ENCODE measurements at regions not wholly inside any gene's neighbourhood (a gene's known extent, or its start where the extent isn't known, plus 50 kb on each side); places are given as distances from the start of the nearest gene placed in this dataset.

DNA sequence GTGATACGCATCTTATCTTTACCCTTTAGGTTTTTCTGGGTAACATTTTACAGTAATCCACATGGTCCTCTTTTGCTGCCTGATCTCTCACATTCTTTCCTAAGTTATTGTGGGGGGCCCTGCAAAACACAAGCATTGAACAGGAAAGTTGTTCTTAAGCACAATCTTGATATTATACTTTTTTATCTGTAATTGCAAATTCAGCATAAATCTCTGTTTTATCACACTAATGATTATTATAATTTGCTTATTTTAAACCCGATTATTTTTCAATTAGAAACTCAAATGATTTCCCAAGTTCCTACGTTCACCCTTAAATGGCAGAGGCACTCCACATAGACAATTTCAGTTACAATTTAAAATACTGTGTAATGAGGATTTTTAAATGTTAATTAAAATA is 386.0 kb upstream of the GYPC start:
- TF ChIP-seq TARDBP (IDR thresholded peaks at IDR 0.05): no peak
- no peak for TF ChIP-seq SP1 (IDR thresholded peaks at IDR 0.05)
- TF ChIP-seq NFRKB (IDR thresholded peaks at IDR 0.05): no peak

All from HEK293T (cell line).